ENCODE measurements at regions not wholly inside any gene's neighbourhood (a gene's known extent, or its start where the extent isn't known, plus 50 kb on each side); places are given as distances from the start of the nearest gene placed in this dataset.

GRCh38 chr3:72571052-72571451 lies 277.2 kb downstream of the SHQ1 start:
- no peaks in the 10 kb centered on the region for H3K9me3 ChIP-seq (ENCODE audit: control insufficient read depth, low read length)
- H3K36me3 ChIP-seq (ENCODE audit: control insufficient read depth, insufficient read depth, low read length): no peaks in the 10 kb centered on the region
- no peaks in the 10 kb centered on the region for H3K4me1 ChIP-seq (ENCODE audit: control insufficient read depth, insufficient read depth, low read length)
- H3K4me3 ChIP-seq (ENCODE audit: low read length): no peak overlapping the region
- no peaks in the 10 kb centered on the region for H3K27me3 ChIP-seq (ENCODE audit: control insufficient read depth, insufficient read depth, low read length)
- no peak overlapping the region for H3K9ac ChIP-seq (ENCODE audit: low read length)

- Histone ChIP-seq H3K27me3 (ENCODE audit: control insufficient read depth, insufficient read depth, low read length) (no peaks in the 10 kb centered on the region), H3K9me3 (ENCODE audit: control insufficient read depth, low read length) (no peaks in the 10 kb centered on the region), H3K4me3 (ENCODE audit: low read length) (no peak overlapping the region), H3K36me3 (ENCODE audit: control insufficient read depth, insufficient read depth, low read length) (no peaks in the 10 kb centered on the region), H3K4me1 (ENCODE audit: control insufficient read depth, insufficient read depth, low read length) (no peaks in the 10 kb centered on the region), H3K9ac (ENCODE audit: low read length) (no peak overlapping the region)
These were observed 278.3 kb downstream of the SHQ1 start for GRCh38 chr3:72569754-72570440.

- H3K9me3 ChIP-seq (ENCODE audit: control insufficient read depth, low read length): no peaks in the 10 kb centered on the region
- no peak overlapping the region for H3K4me3 ChIP-seq (ENCODE audit: low read length)
- no peaks in the 10 kb centered on the region for H3K36me3 ChIP-seq (ENCODE audit: control insufficient read depth, insufficient read depth, low read length)
- H3K27me3 ChIP-seq (ENCODE audit: control insufficient read depth, insufficient read depth, low read length): no peaks in the 10 kb centered on the region
- H3K4me1 ChIP-seq (ENCODE audit: control insufficient read depth, insufficient read depth, low read length): no peaks in the 10 kb centered on the region
- no peak overlapping the region for H3K9ac ChIP-seq (ENCODE audit: low read length)
These were observed 280.2 kb downstream of the SHQ1 start for GRCh38 chr3:72568083-72568482.

DNA sequence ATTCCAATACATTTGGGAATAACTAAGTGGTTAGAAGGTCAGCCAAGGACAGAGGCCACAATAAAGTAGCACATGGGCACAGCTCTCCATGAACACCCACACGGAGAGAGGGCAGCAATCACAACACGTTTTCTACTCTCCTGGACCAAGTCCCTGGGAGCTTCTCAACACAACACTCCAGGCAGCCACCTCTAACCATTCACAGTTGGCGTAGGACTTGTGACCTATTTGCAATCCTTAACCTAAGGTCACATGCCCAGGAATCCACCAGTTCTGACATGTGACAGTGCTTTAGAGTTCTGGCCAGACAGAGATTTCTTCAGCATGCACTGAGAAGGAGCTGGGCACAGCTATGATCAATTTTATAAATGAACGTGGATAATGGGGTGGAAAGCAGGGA lies 280.8 kb downstream of the SHQ1 start:
- Histone ChIP-seq H3K4me3 (ENCODE audit: low read length) (no peak overlapping the region), H3K9me3 (ENCODE audit: control insufficient read depth, low read length) (no peaks in the 10 kb centered on the region), H3K27me3 (ENCODE audit: control insufficient read depth, insufficient read depth, low read length) (no peaks in the 10 kb centered on the region), H3K4me1 (ENCODE audit: control insufficient read depth, insufficient read depth, low read length) (no peaks in the 10 kb centered on the region), H3K9ac (ENCODE audit: low read length) (no peak overlapping the region), H3K36me3 (ENCODE audit: control insufficient read depth, insufficient read depth, low read length) (no peaks in the 10 kb centered on the region)

- Histone ChIP-seq H3K9ac (ENCODE audit: low read length) (no peak overlapping the region), H3K36me3 (ENCODE audit: control insufficient read depth, insufficient read depth, low read length) (no peaks in the 10 kb centered on the region), H3K4me1 (ENCODE audit: control insufficient read depth, insufficient read depth, low read length) (no peaks in the 10 kb centered on the region), H3K27me3 (ENCODE audit: control insufficient read depth, insufficient read depth, low read length) (no peaks in the 10 kb centered on the region), H3K9me3 (ENCODE audit: control insufficient read depth, low read length) (no peaks in the 10 kb centered on the region), H3K4me3 (ENCODE audit: low read length) (no peak overlapping the region)
These were observed 282.7 kb downstream of the SHQ1 start for GRCh38 chr3:72565593-72565992.

GRCh38 chr3:72563690-72564370 lies 284.4 kb downstream of the SHQ1 start:
- Histone ChIP-seq H3K4me3 (ENCODE audit: low read length) (no peak overlapping the region), H3K9ac (ENCODE audit: low read length) (no peak overlapping the region), H3K36me3 (ENCODE audit: control insufficient read depth, insufficient read depth, low read length) (no peaks in the 10 kb centered on the region), H3K9me3 (ENCODE audit: control insufficient read depth, low read length) (no peaks in the 10 kb centered on the region), H3K4me1 (ENCODE audit: control insufficient read depth, insufficient read depth, low read length) (no peaks in the 10 kb centered on the region), H3K27me3 (ENCODE audit: control insufficient read depth, insufficient read depth, low read length) (no peaks in the 10 kb centered on the region)

DNA sequence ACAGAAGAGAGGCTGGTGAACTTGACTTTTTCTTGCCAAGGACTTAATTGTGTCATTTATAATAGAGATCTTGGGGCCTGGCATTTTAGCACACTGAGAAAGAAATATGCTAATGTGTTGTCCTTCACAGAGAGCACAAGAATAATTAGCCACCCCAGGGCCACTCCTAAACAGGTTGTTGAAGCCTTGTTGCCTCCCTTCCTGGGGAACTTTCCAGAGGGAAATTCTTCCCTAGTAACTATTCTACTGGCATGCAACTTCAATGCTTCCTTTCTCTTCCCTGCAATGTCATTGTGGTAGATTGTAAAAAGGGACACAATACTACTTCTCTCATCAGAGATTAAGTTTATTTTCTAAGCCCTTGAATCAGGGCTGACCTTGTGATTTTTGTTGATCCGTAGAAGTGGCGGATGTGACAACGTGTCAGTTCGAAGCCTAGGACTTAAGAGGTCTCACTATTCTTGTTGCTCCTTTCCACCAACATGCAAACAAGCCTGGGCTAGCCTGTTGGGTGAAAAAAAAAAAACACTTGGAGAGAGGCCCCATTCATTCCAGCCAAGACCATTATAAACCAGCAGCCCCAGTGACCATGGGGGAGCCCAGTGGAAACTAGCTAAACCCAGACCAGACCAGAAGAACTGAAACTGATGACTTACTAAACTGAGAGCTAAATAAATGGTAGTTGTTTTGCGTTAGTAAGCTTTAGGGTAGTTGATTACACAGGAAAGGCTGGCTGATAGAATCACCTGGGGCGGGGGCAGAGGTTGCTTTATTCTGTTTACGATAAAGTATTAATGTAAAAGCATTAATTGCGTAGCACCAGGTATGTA lies 287.2 kb downstream of the SHQ1 start:
- Histone ChIP-seq H3K27me3 (ENCODE audit: control insufficient read depth, insufficient read depth, low read length) (no peaks in the 10 kb centered on the region), H3K36me3 (ENCODE audit: control insufficient read depth, insufficient read depth, low read length) (no peaks in the 10 kb centered on the region), H3K4me1 (ENCODE audit: control insufficient read depth, insufficient read depth, low read length) (no peaks in the 10 kb centered on the region), H3K4me3 (ENCODE audit: low read length) (no peak overlapping the region), H3K9ac (ENCODE audit: low read length) (no peak overlapping the region), H3K9me3 (ENCODE audit: control insufficient read depth, low read length) (no peaks in the 10 kb centered on the region)

GRCh38 chr3:72559385-72559784 lies 288.9 kb downstream of the SHQ1 start:
- Histone ChIP-seq H3K36me3 (ENCODE audit: control insufficient read depth, insufficient read depth, low read length) (no peaks in the 10 kb centered on the region), H3K9me3 (ENCODE audit: control insufficient read depth, low read length) (no peaks in the 10 kb centered on the region), H3K4me1 (ENCODE audit: control insufficient read depth, insufficient read depth, low read length) (no peaks in the 10 kb centered on the region), H3K9ac (ENCODE audit: low read length) (no peak overlapping the region), H3K27me3 (ENCODE audit: control insufficient read depth, insufficient read depth, low read length) (no peaks in the 10 kb centered on the region), H3K4me3 (ENCODE audit: low read length) (no peak overlapping the region)

DNA sequence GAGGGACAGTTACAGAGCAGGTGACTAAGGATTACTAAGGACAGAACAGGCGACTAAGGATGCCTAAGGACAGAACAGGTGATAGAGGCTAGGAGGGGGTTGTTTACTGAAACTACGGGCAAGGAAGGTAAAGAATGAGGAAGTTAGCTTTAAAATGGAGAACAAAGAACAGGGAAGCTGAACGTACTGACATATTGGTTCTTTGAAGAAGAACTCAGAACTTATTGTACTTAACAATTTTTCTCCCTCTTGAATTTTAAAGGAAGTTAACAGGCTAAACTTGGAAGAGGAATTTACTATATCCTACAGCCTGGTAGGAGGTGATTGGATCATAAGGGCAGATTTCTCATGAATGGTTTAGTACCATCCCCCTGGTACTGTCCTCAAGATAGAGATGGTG lies 290.2 kb downstream of the SHQ1 start:
- Histone ChIP-seq H3K4me1 (ENCODE audit: control insufficient read depth, insufficient read depth, low read length) (no peaks in the 10 kb centered on the region), H3K27me3 (ENCODE audit: control insufficient read depth, insufficient read depth, low read length) (no peaks in the 10 kb centered on the region), H3K9me3 (ENCODE audit: control insufficient read depth, low read length) (no peaks in the 10 kb centered on the region), H3K9ac (ENCODE audit: low read length) (no peak overlapping the region), H3K36me3 (ENCODE audit: control insufficient read depth, insufficient read depth, low read length) (no peaks in the 10 kb centered on the region), H3K4me3 (ENCODE audit: low read length) (no peak overlapping the region)

- H3K36me3 ChIP-seq (ENCODE audit: control insufficient read depth, insufficient read depth, low read length): no peaks in the 10 kb centered on the region
- H3K27me3 ChIP-seq (ENCODE audit: control insufficient read depth, insufficient read depth, low read length): no peaks in the 10 kb centered on the region
These were observed 292.5 kb downstream of the SHQ1 start for GRCh38 chr3:72555714-72556113.

DNA sequence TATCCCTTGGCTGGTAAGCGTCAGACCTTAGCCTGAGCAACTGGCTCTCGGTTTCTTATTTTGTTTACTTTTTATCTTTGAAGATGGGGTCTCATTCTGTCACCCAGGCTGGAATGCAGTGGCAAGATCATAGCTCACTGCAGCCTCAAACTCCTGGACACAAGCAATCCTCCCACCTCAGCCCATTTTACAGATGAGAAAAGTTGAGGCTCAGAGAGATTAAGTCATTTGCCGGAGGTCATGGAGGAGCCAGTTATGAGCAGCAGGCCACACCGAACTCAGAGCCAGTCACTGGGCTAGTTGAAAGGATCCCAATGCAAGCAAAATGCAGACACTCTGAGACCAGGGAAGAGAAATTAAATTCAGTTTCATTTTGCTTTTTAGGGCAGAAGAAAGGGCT lies 293.6 kb downstream of the SHQ1 start:
- no peaks in the 10 kb centered on the region for H3K9me3 ChIP-seq (ENCODE audit: control insufficient read depth, low read length)
- peaks cover 6% of the 10 kb centered on the region for H3K4me1 ChIP-seq (ENCODE audit: control insufficient read depth, insufficient read depth, low read length)
- no peaks in the 10 kb centered on the region for H3K36me3 ChIP-seq (ENCODE audit: control insufficient read depth, insufficient read depth, low read length)
- H3K27me3 ChIP-seq (ENCODE audit: control insufficient read depth, insufficient read depth, low read length): no peaks in the 10 kb centered on the region
- H3K4me3 ChIP-seq (ENCODE audit: low read length): no peak overlapping the region
- H3K9ac ChIP-seq (ENCODE audit: low read length): no peak overlapping the region

More at GRCh38 chr3:72555714-72556113, 292.5 kb downstream of the SHQ1 start:
- H3K4me1 ChIP-seq (ENCODE audit: control insufficient read depth, insufficient read depth, low read length): no peaks in the 10 kb centered on the region
- no peak overlapping the region for H3K4me3 ChIP-seq (ENCODE audit: low read length)
- H3K9ac ChIP-seq (ENCODE audit: low read length): no peak overlapping the region
- no peaks in the 10 kb centered on the region for H3K9me3 ChIP-seq (ENCODE audit: control insufficient read depth, low read length)

DNA sequence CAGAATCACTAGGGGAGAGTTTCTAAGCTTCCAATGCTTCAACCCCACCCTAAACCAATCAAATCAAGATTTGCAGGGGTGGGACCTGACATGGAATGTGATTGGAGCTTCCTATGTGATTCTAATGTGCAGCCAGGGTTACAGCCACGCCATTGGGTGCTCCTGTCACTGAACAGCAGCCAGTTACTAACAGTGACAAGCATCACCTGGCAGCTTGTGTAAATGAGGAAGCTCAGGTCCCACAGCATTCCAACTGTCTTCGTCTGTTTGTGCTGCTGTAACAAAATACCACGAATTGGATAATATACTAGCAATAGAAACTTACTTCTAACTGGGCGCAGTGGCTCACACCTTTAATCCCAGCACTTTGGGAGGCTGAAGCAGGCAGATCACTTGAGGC lies 294.9 kb downstream of the SHQ1 start:
- no peaks in the 10 kb centered on the region for H3K9me3 ChIP-seq (ENCODE audit: control insufficient read depth, low read length)
- peaks cover 14% of the 10 kb centered on the region for H3K4me1 ChIP-seq (ENCODE audit: control insufficient read depth, insufficient read depth, low read length)
- no peak overlapping the region for H3K4me3 ChIP-seq (ENCODE audit: low read length)
- H3K27me3 ChIP-seq (ENCODE audit: control insufficient read depth, insufficient read depth, low read length): no peaks in the 10 kb centered on the region
- no peak overlapping the region for H3K9ac ChIP-seq (ENCODE audit: low read length)
- no peaks in the 10 kb centered on the region for H3K36me3 ChIP-seq (ENCODE audit: control insufficient read depth, insufficient read depth, low read length)

Data from mucosa of stomach (tissue), 1 donor.